ENCODE measurements at regions not wholly inside any gene's neighbourhood (a gene's known extent, or its start where the extent isn't known, plus 50 kb on each side); places are given as distances from the start of the nearest gene placed in this dataset.

DNA sequence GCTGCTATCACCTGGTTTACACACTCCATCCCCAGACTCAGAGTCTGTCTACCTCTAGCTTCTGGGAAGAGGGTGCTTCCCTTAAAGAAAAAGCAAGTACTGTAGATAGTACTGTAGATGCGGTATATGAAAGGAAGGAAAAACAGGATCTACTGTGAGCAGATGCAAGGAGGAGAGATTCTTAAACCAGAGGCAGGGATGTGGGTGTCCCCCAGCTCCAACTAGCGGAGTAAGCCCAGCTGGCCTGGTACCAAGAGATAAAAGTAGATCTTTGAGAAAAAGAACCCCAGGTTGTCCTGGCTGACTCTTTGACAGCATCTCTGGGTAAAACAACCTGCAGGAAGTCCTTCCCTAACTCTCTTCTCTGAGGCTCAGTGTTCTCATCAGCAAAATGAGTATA lies 523.7 kb upstream of the PROK2 start:
- DNase-seq (no peak), ATAC-seq (ENCODE audit: insufficient read depth, low FRiP score) (no peak)
- no peak overlapping the region for H3K27ac ChIP-seq (ENCODE audit: low read depth in 1 of 2, low read length in 1 of 2)
- H3K9me3 ChIP-seq (ENCODE audit: control insufficient read depth in 4 of 4, insufficient read depth in 3 of 4, low read length in 3 of 4): no peaks in the 10 kb centered on the region
- H3K36me3 ChIP-seq (ENCODE audit: control insufficient read depth in 4 of 4, insufficient read depth in 4 of 4, low read length in 4 of 4): no peaks in the 10 kb centered on the region
- WGBS, 2 donors: 75 to 83% methylated on average over 2 of the region's 2 CpGs
- H3K27me3 ChIP-seq (ENCODE audit: control insufficient read depth in 3 of 3, insufficient read depth in 3 of 3, low read length in 2 of 3): no peaks in the 10 kb centered on the region
- H3K9ac ChIP-seq (ENCODE audit: insufficient read depth in 1 of 2, low read length in 2 of 2): no peak overlapping the region
- TF ChIP-seq, protein P1, sequence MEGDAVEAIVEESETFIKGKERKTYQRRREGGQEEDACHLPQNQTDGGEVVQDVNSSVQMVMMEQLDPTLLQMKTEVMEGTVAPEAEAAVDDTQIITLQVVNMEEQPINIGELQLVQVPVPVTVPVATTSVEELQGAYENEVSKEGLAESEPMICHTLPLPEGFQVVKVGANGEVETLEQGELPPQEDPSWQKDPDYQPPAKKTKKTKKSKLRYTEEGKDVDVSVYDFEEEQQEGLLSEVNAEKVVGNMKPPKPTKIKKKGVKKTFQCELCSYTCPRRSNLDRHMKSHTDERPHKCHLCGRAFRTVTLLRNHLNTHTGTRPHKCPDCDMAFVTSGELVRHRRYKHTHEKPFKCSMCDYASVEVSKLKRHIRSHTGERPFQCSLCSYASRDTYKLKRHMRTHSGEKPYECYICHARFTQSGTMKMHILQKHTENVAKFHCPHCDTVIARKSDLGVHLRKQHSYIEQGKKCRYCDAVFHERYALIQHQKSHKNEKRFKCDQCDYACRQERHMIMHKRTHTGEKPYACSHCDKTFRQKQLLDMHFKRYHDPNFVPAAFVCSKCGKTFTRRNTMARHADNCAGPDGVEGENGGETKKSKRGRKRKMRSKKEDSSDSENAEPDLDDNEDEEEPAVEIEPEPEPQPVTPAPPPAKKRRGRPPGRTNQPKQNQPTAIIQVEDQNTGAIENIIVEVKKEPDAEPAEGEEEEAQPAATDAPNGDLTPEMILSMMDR (IDR thresholded peaks at IDR 0.05; ENCODE audit: control extremely low read depth, extremely low read depth): no peak
- H3K4me1 ChIP-seq (ENCODE audit: control insufficient read depth in 5 of 5, insufficient read depth in 5 of 5, low read length in 5 of 5): peaks cover 0 to 22% (median 11%) of the 10 kb centered on the region in 5 donors
- no peak overlapping the region for H3K4me3 ChIP-seq

GRCh38 chr3:72307438-72308115 lies 522.6 kb upstream of the PROK2 start:
- no peaks in the 10 kb centered on the region for H3K9me3 ChIP-seq (ENCODE audit: control insufficient read depth in 4 of 4, insufficient read depth in 3 of 4, low read length in 3 of 4)
- ATAC-seq (ENCODE audit: insufficient read depth, low FRiP score) (no peak), DNase-seq (no peak)
- H3K27ac ChIP-seq (ENCODE audit: low read depth in 1 of 2, low read length in 1 of 2): no peak overlapping the region
- no peak overlapping the region for H3K9ac ChIP-seq (ENCODE audit: insufficient read depth in 1 of 2, low read length in 2 of 2)
- no peaks in the 10 kb centered on the region for H3K36me3 ChIP-seq (ENCODE audit: control insufficient read depth in 4 of 4, insufficient read depth in 4 of 4, low read length in 4 of 4)
- 87 to 88% methylated on average over 7 of the region's 7 CpGs for WGBS, 2 donors
- TF ChIP-seq, protein P1 (IDR thresholded peaks at IDR 0.05; ENCODE audit: control extremely low read depth, extremely low read depth): no peak
- no peaks in the 10 kb centered on the region for H3K27me3 ChIP-seq (ENCODE audit: control insufficient read depth in 3 of 3, insufficient read depth in 3 of 3, low read length in 2 of 3)
- peaks cover 0 to 22% (median 11%) of the 10 kb centered on the region in 5 donors for H3K4me1 ChIP-seq (ENCODE audit: control insufficient read depth in 5 of 5, insufficient read depth in 5 of 5, low read length in 5 of 5)
- no peak overlapping the region for H3K4me3 ChIP-seq

GRCh38 chr3:72306800-72307341 lies 521.9 kb upstream of the PROK2 start:
- Histone ChIP-seq H3K9me3 (ENCODE audit: control insufficient read depth in 4 of 4, insufficient read depth in 3 of 4, low read length in 3 of 4) (no peaks in the 10 kb centered on the region), H3K9ac (ENCODE audit: insufficient read depth in 1 of 2, low read length in 2 of 2) (no peak overlapping the region), H3K4me1 (ENCODE audit: control insufficient read depth in 5 of 5, insufficient read depth in 5 of 5, low read length in 5 of 5) (peaks cover 0 to 22% (median 11%) of the 10 kb centered on the region in 5 donors), H3K27ac (ENCODE audit: low read depth in 1 of 2, low read length in 1 of 2) (no peak overlapping the region), H3K27me3 (ENCODE audit: control insufficient read depth in 3 of 3, insufficient read depth in 3 of 3, low read length in 2 of 3) (no peaks in the 10 kb centered on the region), H3K4me3 (no peak overlapping the region), H3K36me3 (ENCODE audit: control insufficient read depth in 4 of 4, insufficient read depth in 4 of 4, low read length in 4 of 4) (no peaks in the 10 kb centered on the region)
- WGBS, 2 donors: 65 to 74% methylated on average over 9 of the region's 9 CpGs
- ATAC-seq (ENCODE audit: insufficient read depth, low FRiP score) (no peak), DNase-seq (peak; percentile 45 to 46 (median 46))
- TF ChIP-seq, protein P1 (IDR thresholded peaks at IDR 0.05; ENCODE audit: control extremely low read depth, extremely low read depth): no peak
